Activated CD8-positive, alpha-beta memory T cell treated with anti-CD3 and anti-CD28 coated beads for 1 hour (primary cell): ENCODE measurements at regions not wholly inside any gene's neighbourhood (a gene's known extent, or its start where the extent isn't known, plus 50 kb on each side); places are given as distances from the start of the nearest gene placed in this dataset.
"Not testable (repeated sequence)": the region's sequence is repeated elsewhere in the genome, so short reads cannot be mapped to it uniquely, and the experiment has no call there.

Source experiments
- DNase-seq, 2 donors: peaks; one replicate each; pipeline ENCODE4 v3.0.0-alpha.2; 2020; ENCODE audit warnings: low read depth in 1 of 2; ENCODE audit errors: extremely low read depth in 1 of 2

GRCh38 chr11:87779276-87780067 is 395.8 kb downstream of the RAB38 start:
- DNase-seq = no peak

- DNase-seq = no peak
Measured at GRCh38 chr11:87778357-87778756, 396.9 kb downstream of the RAB38 start.

GRCh38 chr11:87775036-87775435 is 400.2 kb downstream of the RAB38 start:
- DNase-seq = no peak

GRCh38 chr11:87769661-87770060 is 405.6 kb downstream of the RAB38 start:
- no peak for DNase-seq

- no peak for DNase-seq
Measured at GRCh38 chr11:87767615-87768014, 407.6 kb downstream of the RAB38 start.

GRCh38 chr11:87764075-87764474 is 411.2 kb downstream of the RAB38 start:
- DNase-seq = not testable (repeated sequence)

- no peak for DNase-seq
Measured at GRCh38 chr11:87754685-87755084, 420.6 kb downstream of the RAB38 start.

- no peak for DNase-seq
Measured at GRCh38 chr11:87753143-87753542, 422.1 kb downstream of the RAB38 start.

GRCh38 chr11:87743007-87743406 is 432.2 kb downstream of the RAB38 start:
- DNase-seq = no peak

GRCh38 chr11:87740968-87741367 is 434.3 kb downstream of the RAB38 start:
- no peak for DNase-seq

GRCh38 chr11:87740451-87740850 is 434.8 kb downstream of the RAB38 start:
- no peak for DNase-seq

GRCh38 chr11:87739766-87740165 is 435.5 kb downstream of the RAB38 start:
- DNase-seq = no peak

- no peak for DNase-seq
Measured at GRCh38 chr11:87739261-87739660, 436.0 kb downstream of the RAB38 start.

GRCh38 chr11:87736928-87737327 is 438.3 kb downstream of the RAB38 start:
- DNase-seq = no peak

- no peak for DNase-seq
Measured at GRCh38 chr11:87726506-87726905, 448.7 kb downstream of the RAB38 start.

GRCh38 chr11:87724358-87724757 is 450.9 kb downstream of the RAB38 start:
- no peak for DNase-seq

GRCh38 chr11:87722756-87723565 is 452.3 kb downstream of the RAB38 start:
- no peak for DNase-seq

GRCh38 chr11:87719326-87720073 is 455.7 kb downstream of the RAB38 start:
- no peak for DNase-seq

GRCh38 chr11:87712802-87713202 is 462.4 kb downstream of the RAB38 start:
- DNase-seq = no peak

GRCh38 chr11:87712391-87712790 is 462.9 kb downstream of the RAB38 start:
- no peak for DNase-seq

- not testable (repeated sequence) for DNase-seq
Measured at GRCh38 chr11:87703589-87703988, 471.7 kb downstream of the RAB38 start.
